EH (cell line): ENCODE measurements at regions not wholly inside any gene's neighbourhood (a gene's known extent, or its start where the extent isn't known, plus 50 kb on each side); places are given as distances from the start of the nearest gene placed in this dataset.

Experiments used
- DNase-seq: peaks from one replicate; pipeline ENCODE4 v3.0.0-alpha.2; 2015; ENCODE audit warnings: low read depth

DNA sequence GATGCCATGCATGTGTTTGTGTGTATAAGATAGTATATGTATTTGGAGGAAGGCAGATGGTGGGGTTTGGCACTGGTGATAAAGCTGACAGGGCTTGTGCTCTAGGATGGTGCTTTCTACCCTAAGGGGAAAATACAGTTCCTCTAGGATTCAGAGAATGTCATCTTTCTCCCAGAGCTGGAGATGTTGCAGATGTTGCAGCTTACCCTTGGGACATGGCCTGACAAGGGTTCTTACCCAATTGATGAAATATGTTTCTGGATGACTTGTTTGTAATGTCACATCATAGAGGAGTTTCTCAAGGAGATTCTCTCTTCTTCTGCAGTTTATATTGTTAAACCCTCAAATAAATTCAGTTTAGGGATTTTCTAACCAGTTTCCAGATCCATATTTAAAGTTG lies 52.5 kb upstream of the PITX2 start:
- DNase-seq: no peak

DNA sequence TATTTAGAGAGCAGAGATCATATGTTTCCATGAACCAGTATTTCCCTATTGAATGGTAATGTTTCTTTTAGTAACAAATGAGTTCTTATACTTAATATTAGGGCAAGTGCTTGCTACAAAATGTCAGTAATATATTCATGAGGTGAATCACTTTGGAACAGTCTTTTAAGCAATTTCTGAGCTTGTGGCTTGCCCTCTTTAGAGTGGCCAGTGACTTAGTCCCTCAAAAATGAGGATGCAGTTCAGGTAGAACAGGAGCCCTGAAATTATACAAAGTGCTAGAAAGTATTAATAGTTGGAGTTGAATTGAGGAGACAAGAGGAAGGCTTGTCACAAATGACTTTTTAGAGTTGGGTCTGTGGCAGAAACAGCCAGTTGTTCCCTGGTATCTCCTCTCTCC lies 53.4 kb upstream of the PITX2 start:
- DNase-seq: no peak

DNA sequence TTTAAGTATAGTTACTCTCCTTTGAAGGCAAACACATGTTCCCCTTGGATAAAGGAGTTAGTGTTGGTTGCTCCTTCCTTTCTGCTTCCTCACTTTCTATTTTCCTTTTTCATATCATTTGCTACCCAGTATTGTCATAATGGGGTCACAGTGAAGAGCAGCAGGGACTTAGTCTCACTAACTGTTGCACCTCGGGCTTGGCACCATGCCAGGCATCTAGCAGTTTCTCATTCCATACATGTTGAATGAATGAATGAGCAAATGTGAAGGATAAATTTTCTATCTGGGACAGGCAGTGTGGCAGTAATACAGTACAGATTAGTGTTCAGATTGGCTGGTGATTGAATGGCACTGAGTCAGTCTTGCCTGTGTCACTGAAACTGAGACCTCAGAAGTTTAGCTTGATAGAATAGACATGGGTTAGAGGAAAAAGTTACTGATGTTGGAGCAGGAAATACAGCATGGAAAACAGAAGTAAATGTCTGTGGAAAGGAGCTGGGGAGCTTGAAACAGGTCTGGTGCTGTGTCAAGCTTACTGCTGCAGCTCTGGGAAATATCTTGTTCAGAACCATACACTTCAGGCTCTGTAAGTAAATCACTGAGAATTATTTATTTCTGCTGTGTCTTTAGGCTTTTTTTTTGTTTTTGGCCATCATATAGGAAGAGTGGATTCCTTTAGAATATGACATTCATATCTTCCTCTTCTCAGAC lies 55.8 kb upstream of the PITX2 start:
- no peak for DNase-seq

DNA sequence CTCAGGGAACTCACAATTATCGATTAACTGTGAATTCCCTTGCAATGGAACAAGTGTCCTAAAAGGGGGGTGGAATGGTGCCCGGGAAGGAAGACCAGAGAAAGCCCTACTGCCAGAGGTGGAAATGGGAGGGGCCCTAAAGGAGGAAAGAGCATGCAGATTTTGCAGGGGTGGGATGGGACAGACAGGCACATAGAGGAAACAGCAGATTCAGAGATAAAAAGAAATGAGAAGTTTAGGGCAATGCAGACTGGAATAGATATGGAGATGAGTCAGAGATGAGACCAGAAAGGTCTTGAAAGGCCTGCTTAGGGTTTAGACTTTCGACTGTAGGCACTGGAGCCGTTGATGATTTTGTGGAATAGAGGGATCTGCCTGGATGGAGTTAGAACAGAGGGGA lies 57.4 kb upstream of the PITX2 start:
- no peak for DNase-seq

DNA sequence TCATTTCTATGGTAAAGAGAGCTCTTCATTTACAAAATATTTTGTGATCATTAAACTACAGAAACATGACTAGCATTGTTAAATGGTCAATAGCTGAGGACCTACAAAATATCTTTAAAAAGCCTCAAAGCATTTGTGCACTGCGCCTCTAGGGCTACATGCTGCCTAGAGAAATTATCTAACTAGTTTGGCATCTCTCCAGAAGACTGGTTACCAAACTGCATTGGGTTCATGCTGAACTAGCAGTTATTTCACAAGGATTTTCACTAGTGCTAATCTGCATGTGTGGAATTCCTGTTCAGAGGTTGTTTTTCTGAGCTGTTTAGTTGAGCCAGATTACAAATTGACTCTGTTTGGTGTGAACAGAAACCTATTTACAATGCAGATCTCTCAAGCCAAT lies 58.5 kb upstream of the PITX2 start:
- no peak for DNase-seq

DNA sequence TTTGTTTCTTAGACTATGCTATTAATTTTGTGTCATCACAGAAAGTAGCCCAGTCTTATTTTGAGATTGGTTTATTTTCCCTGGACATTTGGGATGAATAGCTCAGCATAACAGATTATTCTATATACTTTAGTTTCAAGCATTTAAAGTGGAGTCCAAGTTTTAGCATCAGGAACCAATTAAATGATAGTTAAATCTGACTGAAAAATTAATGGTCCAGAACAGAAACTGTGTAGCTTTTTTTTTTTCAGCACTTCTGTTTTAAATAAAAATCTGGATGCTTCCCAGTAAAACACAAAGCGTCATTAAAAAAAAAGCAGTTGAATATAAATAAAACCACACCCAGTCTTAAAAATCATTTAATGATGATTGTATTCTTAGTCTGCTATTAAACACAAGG lies 59.4 kb upstream of the PITX2 start:
- DNase-seq: no peak

DNA sequence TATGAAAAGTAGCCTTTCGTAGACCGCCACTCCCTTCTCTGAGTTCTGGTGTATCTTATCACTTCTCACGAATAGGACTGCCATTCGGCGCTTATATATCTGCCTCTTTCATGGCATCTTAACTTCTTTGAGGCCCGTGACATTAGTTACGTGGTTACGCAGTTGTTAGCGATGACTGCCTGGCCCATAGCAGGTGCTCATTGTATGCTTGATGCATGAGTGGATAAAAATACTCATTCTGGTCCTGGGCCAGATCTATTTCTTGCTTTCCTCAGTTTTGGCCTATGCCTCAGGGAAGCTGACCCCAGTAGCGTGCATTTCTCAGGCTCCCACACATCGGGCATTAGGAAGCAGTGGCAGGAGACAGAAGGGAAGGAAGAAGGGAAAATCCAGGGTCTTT lies 60.7 kb upstream of the PITX2 start:
- DNase-seq: no peak

DNA sequence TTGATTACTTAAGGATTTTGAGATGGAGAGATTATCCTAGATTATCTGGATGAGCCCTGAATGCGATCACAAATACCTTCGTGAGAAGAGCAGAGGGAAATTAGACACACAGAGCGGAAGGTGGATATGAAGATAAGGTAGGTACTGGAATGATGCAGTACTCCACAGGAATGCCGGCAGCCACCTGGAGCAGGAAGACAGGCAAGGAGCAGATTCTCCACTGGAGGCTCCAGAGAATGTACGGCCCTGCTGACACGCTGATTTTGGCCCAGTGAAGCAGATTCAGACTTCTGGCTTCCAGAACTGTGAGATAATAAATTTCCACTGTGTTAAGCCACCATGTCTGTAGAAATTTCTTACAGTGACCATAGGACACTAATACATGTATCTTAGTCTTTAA lies 79.4 kb upstream of the PITX2 start:
- no peak for DNase-seq

DNA sequence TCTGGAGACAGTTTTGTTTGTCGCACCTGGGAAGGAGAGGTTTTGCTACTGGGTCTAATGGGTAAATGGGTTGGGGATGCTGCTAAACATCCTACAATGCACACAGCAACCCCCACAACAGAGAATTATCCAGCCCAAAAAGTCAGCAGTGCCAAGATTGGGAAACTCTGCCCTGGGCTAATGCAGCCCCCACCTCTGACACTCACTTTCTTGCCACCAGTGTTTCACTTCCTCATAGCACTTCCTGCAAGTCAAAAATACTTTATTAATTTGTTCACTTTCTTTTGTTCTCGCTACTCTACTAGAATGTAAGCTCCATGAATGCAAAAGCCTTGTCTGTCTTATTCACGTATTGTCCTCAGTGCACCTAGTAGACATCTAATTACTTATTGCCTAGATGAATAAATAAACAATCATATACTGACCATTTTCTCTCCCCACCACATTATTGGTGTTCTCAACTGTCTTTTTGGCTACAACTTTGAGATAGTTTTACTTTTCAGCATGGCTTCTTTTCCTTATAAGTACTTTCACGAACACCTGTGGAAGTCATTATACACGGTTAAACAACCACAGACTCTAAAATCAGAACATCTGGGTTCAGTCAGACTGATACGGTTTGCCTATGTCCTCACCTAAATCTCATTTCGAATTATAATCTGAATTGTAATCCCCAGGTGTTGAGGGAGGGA lies 82.0 kb upstream of the PITX2 start:
- DNase-seq: no peak

DNA sequence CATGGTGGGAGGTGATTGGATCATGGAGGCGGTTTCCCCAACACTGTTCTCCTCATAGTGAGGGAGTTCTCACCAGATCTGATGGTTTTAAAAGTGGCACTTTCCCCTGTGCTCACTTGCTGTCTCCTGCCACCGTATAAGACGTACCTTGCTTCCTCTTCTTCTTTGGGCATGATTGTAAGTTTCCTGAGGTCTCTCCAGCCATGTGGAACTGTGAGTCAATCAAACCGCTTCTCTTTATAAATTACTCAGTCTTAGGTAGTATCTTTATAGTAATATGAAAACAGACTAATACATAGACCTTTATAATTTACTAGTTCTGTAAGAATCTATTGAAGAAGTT lies 82.5 kb upstream of the PITX2 start:
- no peak for DNase-seq

DNA sequence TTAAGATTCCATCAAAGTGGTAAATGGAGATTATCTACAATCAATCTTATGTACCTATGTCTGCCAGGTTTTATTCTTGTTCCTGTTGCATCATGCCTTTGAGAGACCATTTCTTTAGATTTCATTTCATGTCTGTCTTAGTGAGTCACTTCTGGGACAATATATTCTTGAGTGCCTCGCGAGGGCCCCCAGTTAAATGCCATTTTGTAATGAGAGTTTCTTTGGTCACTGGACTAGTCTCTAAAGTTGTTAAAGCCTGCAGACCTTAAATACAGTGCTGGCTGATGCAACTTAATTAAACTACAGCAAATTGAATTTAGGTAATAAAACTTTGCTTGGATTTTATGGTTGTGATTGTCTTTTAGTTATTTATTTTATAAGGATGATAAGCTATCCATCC lies 87.2 kb upstream of the PITX2 start:
- DNase-seq: no peak

DNA sequence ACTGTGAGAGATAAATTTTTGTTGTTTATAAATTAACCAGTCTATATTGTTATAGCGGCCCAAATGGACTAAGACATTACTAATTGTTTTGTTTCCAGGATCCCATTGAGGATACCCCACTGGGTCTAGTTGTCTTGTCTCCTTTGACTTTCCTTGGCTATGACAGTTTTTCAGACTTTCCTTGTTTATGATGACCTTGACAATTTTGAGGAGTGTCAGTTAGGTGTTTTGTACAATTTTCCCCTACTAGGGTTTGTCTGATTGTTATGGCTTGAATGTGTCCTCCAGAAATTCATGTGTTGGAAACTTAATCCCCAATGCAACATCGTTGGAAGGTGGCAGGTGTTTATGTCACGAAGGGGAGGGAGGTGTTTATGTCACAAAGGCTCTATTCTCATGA lies 89.6 kb upstream of the PITX2 start:
- DNase-seq: no peak

DNA sequence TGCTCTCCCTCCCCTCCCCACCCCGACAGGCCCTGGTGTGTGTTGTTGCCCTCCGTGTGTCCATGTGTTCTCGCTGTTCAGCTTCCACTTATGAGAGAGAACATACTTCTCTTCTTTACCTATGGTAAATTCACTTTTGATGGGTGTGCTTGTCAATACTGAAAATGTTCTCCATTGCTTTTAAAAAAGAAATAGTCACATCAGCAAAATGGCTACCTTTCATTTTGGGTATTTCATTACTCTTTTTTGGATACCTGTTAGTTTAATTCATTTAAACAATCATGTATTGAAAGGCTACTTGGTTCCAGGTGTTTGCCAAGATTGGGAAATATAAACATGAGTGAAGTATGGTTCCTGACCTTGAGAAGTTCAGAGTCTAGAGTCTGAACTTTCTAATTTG lies 107.4 kb upstream of the PITX2 start:
- DNase-seq: no peak

DNA sequence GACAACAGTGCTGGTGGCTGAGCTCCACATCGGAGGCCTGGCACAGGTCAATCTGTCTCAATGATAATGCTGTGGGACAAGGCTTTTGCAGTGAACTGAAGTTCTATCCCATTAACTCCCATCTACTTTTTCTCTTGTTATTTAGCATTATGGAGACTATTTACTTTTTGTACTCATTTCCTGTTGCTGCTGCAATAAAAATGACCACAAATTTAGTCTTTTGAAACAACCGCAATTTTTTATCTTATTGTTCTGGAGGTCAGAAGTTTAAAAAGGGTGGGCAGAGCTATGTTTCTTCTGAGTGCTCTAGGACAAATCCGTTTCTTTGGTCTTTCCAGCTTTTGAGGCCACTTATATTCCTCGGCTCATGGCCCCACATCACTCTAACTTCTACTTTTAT lies 111.0 kb upstream of the PITX2 start:
- DNase-seq: peak; percentile 2

DNA sequence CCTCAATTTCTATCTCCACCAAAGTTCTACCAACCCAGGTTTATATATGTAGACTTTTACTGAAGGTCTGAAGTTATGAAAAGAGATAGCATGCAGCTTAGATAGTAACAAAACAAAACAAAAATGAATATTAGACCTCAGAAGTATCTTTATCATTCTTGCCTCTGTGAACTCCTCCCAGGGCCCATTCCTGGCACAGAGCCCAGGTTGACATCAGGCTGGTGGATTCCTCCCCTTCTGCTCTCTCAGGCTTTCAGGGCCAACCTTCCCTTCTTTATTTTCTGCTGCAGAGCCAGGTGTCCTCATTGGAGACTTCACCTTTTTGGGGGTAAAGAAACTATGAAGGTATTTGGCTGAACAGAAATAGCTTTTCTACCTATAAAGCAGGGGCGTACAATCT lies 112.8 kb upstream of the PITX2 start:
- peak; percentile 9 for DNase-seq

DNA sequence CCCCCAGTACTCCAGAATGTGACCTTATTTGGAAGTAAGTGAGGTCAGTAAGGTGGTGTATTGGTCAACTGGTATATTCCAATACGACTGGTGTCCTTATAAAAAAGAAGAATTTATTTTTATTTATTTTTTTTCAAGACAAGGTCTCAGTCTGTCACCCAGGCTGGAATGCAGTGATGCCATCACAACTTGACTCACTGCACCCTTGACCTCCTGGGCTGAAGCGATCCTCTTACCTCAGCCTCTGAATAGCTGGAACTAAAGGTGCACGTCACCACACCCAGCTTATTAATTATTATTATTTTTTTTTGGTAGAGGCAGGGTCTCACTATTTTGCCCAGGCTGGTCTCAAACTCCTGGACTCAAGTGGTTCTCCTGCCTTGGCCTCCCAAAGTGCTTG lies 115.1 kb upstream of the PITX2 start:
- DNase-seq: no peak

DNA sequence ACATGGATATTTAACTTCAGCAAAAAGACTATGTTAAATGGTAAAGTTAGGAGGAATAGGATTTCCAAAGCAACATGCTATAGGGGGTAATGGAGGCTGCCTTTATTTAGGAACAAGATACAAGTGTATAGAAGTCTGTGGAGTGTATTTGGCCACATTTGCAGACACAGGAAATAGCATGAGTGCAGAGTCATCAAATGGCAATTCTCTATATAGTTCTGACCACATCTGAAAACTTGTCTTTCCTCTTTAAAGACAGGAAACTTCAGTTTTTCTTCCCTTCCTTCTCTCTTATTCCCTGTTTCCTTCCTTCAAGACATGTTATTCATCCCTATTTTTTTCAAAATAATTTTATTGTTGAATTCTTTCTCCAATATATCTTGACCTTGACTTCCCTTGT lies 119.3 kb upstream of the PITX2 start:
- peak; percentile 20 for DNase-seq

DNA sequence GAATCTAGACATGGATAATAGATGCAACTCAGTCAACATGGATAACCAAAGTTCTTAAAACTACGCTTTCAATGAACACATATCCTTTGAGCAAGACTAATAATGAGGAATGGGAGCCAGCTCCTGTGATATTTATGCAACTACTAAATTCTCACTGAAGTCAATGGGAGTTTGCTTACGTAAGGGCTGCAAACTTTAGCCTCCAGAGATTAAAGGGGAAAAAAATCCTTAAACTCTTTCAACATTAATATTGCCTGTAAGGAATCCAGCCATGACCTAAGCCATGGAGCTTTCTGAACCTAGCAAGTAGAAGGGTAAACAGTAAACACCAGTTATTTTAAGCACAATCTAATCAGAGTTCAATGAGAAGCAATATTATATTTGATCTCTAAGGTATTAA lies 125.2 kb upstream of the PITX2 start:
- DNase-seq: no peak

DNA sequence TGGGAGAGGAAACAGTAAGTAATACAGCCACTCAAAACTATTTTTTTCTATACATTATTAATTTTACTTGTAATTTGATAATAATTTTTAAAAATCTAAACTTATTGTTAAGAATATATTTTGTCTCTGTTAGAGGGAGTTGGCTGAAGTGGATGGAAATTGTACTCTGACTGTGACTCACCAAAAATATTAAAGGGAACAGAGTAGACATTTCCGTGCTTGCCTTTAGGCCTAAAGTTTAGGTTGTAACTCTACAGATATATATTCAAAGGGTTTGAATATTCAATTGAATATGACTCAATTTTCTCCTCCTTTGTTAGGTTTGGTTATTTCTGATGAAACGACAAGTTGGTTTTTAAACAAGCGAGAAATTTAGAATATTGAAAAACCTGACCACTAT lies 128.3 kb upstream of the PITX2 start:
- no peak for DNase-seq

DNA sequence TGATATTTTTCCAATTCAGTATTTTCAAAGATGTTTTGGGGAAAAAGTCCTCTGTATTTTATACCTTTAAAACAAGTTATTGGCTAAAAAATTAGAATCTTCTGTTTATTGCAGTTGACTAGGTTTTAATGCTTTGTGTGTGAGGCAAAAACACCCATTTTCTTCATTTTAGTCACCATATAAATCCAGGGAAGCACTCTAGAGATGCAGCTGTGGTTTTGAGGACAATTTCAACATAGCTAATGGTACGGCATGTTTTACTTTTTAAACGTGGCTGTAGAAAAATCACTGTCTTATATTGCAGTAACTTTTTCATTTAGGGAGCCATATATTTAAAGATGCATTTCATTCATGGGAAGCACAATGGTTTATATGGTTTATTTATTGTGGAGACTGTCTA lies 129.1 kb upstream of the PITX2 start:
- DNase-seq: no peak

DNA sequence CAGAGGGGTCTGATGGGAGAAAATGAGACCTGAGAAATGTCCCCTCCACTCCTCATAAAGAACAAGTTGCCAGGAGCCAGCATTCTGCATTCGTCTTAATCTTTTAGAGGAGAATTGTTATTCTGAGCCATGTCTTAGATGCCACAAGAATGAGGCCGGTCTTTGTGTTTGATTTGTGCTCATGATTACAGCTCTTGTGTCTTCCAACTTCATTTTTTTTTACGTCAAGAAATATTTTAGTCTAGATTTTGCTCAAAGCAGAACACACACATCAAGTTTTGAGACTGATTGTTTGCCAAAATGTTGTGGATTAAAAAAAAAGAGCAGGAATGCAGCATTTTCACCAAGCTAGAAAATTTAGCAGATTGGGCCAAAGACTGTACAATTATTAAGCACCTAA lies 130.6 kb upstream of the PITX2 start:
- DNase-seq: no peak

DNA sequence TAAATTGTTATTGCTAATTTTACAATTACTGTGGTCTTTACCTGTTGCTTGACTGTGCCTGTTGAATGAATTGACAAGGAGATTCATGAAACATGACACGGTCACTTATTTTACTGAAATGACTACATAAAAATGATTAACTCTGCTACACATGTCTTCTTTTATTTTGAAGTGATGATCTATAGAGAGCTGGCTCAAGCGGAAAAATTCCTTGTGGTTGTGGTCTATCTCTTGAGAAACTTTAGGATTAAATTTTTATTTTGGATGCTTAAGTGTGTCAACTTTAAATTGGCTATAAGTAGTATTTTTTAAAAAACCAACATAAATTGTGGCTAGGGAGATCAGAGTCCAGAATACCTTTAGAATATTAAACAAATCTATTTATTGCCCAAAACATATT lies 131.8 kb upstream of the PITX2 start:
- no peak for DNase-seq

DNA sequence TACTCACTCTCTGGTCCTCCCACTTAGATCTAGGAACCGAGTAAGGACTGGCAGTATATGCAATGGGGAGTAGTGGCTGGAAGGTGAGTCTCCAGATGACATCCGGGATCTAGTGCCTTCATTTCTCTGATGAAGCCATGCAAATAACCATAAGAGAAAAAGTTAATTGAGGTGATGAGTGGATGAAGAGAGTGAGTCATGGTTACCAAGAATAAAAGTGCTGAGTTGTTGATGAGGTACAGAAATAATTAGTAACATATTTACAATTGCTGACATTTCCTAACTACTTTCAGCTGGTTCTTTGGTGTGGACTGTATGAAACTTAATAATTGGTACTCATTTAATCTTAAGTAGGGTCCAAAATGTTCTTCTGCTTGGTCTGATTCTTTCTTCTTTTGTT lies 146.7 kb upstream of the PITX2 start:
- DNase-seq: no peak

DNA sequence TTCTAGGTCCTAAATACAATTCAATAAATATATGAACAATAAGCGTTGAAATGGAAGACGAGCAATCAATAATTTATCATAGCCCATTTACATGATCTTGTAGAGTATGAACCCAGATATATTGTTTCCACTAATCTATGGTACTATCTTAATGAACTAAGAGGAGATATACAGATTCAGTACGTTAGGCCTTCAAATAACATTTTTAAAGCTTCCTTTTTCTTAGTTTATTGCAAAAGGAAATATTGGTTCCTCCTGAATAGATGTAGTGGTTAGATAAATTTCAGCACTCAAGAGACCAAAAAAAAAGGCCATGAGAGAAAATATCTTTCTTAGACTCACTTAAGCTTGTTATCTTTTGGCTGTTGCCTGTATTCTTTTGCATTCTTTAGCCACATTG lies 147.5 kb upstream of the PITX2 start:
- no peak for DNase-seq
